ENCODE measurements at regions not wholly inside any gene's neighbourhood (a gene's known extent, or its start where the extent isn't known, plus 50 kb on each side); places are given as distances from the start of the nearest gene placed in this dataset.

GRCh38 chr3:148329481-148330235, 368.0 kb upstream of the AGTR1 start:
- TF ChIP-seq POLR2A (IDR thresholded peaks at IDR 0.05), result no peak
- TF ChIP-seq CTCF (IDR thresholded peaks at IDR 0.05), result no peak
